RWPE2 (cell line): ENCODE measurements at regions not wholly inside any gene's neighbourhood (a gene's known extent, or its start where the extent isn't known, plus 50 kb on each side); places are given as distances from the start of the nearest gene placed in this dataset.

Experiments used
- ATAC-seq: fragments of 200-7000 bp; cut with Tn5 transposase; 3 replicates; pipeline ENCODE4 v1.9.1; 2021; ENCODE audit warnings: low read depth
- DNase-seq: peaks from one replicate; pipeline ENCODE4 v3.0.0-alpha.2; 2020; ENCODE audit warnings: low spot score
- H3K27ac ChIP-seq: fragments of 450-650 bp; 2 replicates; pipeline ENCODE4 v1.5.1; 2017; ENCODE audit warnings: mild to moderate bottlenecking; ENCODE audit not compliant: poor library complexity, severe bottlenecking
- H3K27me3 ChIP-seq: fragments of 250-450 bp; sonication (Bioruptor Pico); 2 replicates; pipeline ENCODE4 v1.5.1; 2021; ENCODE audit warnings: mild to moderate bottlenecking, moderate library complexity; ENCODE audit not compliant: insufficient read depth, poor library complexity, severe bottlenecking
- H3K36me3 ChIP-seq: fragments of 250-450 bp; sonication (Bioruptor Pico); 2 replicates; pipeline ENCODE4 v1.5.1; 2020; ENCODE audit warnings: low read depth, mild to moderate bottlenecking, moderate library complexity
- H3K4me1 ChIP-seq: fragments of 250-450 bp; sonication (Bioruptor Pico); 2 replicates; pipeline ENCODE4 v1.5.1; 2021; ENCODE audit warnings: mild to moderate bottlenecking, moderate library complexity; ENCODE audit not compliant: insufficient read depth, poor library complexity, severe bottlenecking
- H3K4me3 ChIP-seq: fragments of 250-450 bp; sonication (Bioruptor Pico); 2 replicates; pipeline ENCODE4 v1.5.1; 2021; ENCODE audit warnings: mild to moderate bottlenecking, moderate library complexity; ENCODE audit not compliant: severe bottlenecking
- H3K9me3 ChIP-seq: fragments of 250-450 bp; sonication (Bioruptor Pico); 2 replicates; pipeline ENCODE4 v1.5.1; 2021; ENCODE audit warnings: mild to moderate bottlenecking, moderate library complexity; ENCODE audit not compliant: severe bottlenecking
- TF ChIP-seq, protein P1 (sequence below): fragments of 450-650 bp; IDR thresholded peaks from one replicate; pipeline ENCODE4 v1.5.1; 2017; ENCODE audit warnings: mild to moderate bottlenecking, moderate library complexity; ENCODE audit not compliant: poor library complexity, severe bottlenecking

DNA sequence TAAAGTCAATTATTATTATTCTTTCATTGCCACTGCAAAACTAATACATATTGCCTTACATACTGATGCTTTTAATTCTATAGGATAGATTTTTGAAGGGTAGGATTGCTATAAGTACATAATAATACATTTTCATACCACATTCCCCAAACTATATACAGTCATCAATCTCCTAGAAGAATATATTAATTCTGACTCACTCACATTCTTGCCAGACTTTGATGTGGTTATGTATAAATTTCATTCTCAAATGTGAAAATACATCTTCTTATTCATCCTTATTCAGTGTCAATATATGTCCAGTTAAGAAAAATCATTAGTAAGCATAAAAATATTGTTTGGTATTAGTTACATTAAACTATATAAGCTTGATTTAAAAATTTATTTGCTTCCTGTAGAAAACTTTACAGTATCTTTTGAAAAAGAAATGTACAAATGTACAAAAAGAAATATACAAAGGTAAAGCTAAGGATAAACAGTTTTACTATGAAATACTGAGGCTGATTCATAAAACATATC is 458.8 kb upstream of the CNTN5 start:
- H3K27ac ChIP-seq = no peak overlapping the region
- DNase-seq (no peak), ATAC-seq (peak; percentile 68; the same call in 1 of the 3 replicates)
- H3K4me1 ChIP-seq = peaks cover 16% of the 10 kb centered on the region
- no peaks in the 10 kb centered on the region for H3K9me3 ChIP-seq
- no peaks in the 10 kb centered on the region for H3K36me3 ChIP-seq
- no peaks in the 10 kb centered on the region for H3K27me3 ChIP-seq
- no peak overlapping the region for H3K4me3 ChIP-seq
- TF ChIP-seq, protein P1, sequence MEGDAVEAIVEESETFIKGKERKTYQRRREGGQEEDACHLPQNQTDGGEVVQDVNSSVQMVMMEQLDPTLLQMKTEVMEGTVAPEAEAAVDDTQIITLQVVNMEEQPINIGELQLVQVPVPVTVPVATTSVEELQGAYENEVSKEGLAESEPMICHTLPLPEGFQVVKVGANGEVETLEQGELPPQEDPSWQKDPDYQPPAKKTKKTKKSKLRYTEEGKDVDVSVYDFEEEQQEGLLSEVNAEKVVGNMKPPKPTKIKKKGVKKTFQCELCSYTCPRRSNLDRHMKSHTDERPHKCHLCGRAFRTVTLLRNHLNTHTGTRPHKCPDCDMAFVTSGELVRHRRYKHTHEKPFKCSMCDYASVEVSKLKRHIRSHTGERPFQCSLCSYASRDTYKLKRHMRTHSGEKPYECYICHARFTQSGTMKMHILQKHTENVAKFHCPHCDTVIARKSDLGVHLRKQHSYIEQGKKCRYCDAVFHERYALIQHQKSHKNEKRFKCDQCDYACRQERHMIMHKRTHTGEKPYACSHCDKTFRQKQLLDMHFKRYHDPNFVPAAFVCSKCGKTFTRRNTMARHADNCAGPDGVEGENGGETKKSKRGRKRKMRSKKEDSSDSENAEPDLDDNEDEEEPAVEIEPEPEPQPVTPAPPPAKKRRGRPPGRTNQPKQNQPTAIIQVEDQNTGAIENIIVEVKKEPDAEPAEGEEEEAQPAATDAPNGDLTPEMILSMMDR = no peak

DNA sequence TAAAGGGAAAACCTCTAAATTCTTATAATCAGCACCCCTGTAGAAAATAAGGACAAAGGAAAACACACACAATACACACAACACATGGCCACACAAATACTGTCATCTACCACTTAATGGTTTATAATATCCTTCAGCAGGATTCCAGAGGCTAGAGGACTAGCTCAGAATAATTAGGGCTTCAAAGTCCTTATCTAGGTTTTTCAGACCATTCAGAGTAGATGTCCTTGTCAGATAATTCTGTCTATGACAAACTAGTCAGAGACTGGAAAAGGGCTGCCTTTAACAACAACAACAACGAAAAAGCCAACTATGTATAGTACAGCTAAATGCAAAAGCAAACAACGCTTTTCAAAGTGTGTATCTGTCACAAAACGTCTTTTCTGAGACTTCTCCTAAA is 456.5 kb upstream of the CNTN5 start:
- Histone ChIP-seq H3K27me3 (no peaks in the 10 kb centered on the region), H3K9me3 (no peaks in the 10 kb centered on the region), H3K4me3 (no peak overlapping the region), H3K36me3 (no peaks in the 10 kb centered on the region), H3K27ac (no peak overlapping the region), H3K4me1 (peaks cover 16% of the 10 kb centered on the region)
- DNase-seq = no peak
- ATAC-seq = no peak
- TF ChIP-seq, protein P1 = no peak

DNA sequence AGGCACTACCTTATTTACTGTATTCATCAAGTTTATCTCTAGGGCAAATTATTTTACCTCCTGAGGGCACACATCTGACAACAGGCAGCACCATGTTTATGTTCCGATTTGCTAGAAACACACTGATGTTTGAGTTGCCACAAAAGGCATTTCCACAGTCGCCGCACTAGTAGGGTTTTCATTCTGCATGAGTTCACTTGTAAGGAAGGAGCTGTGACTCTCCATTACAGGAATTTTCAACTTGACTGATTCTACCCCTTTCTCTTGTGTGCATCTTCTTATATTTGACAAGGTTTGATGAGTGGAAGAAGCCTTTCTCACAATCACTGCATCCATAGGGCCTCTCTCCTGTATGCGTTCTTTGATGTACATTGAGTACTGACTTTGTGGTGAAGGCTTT is 455.9 kb upstream of the CNTN5 start:
- Histone ChIP-seq H3K27ac (no peak overlapping the region), H3K27me3 (no peaks in the 10 kb centered on the region), H3K36me3 (no peaks in the 10 kb centered on the region), H3K4me3 (no peak overlapping the region), H3K4me1 (peaks cover 16% of the 10 kb centered on the region), H3K9me3 (no peaks in the 10 kb centered on the region)
- no peak for DNase-seq
- TF ChIP-seq, protein P1 = no peak
- ATAC-seq = no peak

DNA sequence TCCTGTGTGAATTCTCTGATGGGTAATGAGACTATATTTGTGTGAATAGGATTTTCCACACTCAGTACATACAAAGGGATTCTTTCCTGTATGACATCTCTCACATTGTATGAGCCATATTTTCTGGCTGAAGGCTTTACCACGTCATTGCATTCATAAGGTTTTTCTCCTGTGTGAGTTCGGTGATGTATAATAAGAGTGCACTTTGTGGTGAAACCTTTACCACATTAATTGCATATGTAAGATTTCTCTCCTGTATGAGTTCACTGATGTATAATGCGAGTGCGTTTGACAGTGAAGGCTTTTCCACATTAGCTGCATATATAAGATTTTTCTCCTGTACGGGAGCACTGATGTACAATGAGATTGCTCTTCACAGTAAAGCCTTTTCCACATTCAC is 455.4 kb upstream of the CNTN5 start:
- no peaks in the 10 kb centered on the region for H3K27me3 ChIP-seq
- no peak overlapping the region for H3K27ac ChIP-seq
- no peaks in the 10 kb centered on the region for H3K36me3 ChIP-seq
- no peak overlapping the region for H3K4me3 ChIP-seq
- ATAC-seq (no peak), DNase-seq (no peak)
- no peaks in the 10 kb centered on the region for H3K9me3 ChIP-seq
- TF ChIP-seq, protein P1 = no peak
- H3K4me1 ChIP-seq = peaks cover 16% of the 10 kb centered on the region

DNA sequence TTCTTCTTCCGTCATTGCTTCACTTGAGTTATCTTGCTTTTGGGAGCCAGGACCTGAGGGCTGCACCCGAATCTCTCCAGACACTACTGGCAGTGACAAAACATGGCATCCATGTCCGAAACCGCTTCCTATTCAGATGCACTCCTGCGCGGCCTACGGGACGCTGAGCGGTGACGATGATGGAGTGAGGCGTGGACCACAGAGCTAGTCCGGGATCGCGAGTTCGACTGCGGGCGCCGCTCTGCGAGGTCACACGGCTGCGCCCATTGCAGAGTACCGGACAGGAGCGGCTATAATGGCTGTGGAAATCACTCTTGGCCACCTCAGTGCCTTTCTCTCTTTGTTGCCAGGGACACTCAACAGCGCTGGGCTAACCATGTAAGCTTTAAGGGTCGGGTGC is 453.8 kb upstream of the CNTN5 start:
- no peak overlapping the region for H3K27ac ChIP-seq
- ATAC-seq (no peak), DNase-seq (no peak)
- no peak overlapping the region for H3K4me3 ChIP-seq
- no peaks in the 10 kb centered on the region for H3K9me3 ChIP-seq
- H3K27me3 ChIP-seq = no peaks in the 10 kb centered on the region
- H3K36me3 ChIP-seq = no peaks in the 10 kb centered on the region
- TF ChIP-seq, protein P1 = no peak
- H3K4me1 ChIP-seq = peaks cover 3% of the 10 kb centered on the region
